ENCODE measurements at regions not wholly inside any gene's neighbourhood (a gene's known extent, or its start where the extent isn't known, plus 50 kb on each side); places are given as distances from the start of the nearest gene placed in this dataset.

DNA sequence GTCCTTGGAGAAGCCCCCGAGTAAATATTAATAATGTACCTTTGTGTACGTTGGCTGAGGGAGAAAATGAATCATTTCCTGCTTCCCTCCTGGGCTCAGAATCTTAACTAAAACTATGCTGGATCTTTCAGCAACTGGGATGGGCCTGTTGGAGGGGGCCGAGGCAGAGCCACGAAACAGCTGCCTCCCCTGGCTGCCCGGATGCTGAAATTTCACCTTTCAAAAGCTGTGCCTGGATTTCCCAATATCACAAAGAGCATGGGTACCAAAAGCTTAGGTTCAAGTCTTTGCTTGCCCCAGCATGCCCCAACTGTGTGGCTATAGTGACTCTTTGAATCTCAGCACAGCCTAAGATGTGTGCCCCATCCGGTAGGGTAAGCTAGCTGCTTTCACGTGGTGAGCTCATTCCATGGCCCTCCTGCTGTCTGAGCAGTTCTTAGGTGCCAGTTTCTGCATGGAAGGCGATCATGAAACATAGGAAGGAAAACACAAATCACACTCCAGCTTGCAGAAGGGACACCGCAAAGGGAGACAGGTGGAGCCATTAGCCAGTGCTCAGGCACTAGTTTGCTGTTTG is 473.5 kb downstream of the PTPRU start:
- TF ChIP-seq, protein P1, sequence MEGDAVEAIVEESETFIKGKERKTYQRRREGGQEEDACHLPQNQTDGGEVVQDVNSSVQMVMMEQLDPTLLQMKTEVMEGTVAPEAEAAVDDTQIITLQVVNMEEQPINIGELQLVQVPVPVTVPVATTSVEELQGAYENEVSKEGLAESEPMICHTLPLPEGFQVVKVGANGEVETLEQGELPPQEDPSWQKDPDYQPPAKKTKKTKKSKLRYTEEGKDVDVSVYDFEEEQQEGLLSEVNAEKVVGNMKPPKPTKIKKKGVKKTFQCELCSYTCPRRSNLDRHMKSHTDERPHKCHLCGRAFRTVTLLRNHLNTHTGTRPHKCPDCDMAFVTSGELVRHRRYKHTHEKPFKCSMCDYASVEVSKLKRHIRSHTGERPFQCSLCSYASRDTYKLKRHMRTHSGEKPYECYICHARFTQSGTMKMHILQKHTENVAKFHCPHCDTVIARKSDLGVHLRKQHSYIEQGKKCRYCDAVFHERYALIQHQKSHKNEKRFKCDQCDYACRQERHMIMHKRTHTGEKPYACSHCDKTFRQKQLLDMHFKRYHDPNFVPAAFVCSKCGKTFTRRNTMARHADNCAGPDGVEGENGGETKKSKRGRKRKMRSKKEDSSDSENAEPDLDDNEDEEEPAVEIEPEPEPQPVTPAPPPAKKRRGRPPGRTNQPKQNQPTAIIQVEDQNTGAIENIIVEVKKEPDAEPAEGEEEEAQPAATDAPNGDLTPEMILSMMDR (IDR thresholded peaks at IDR 0.05; ENCODE audit: control extremely low read depth, extremely low read depth, low read depth, missing control alignments): no peak

DNA sequence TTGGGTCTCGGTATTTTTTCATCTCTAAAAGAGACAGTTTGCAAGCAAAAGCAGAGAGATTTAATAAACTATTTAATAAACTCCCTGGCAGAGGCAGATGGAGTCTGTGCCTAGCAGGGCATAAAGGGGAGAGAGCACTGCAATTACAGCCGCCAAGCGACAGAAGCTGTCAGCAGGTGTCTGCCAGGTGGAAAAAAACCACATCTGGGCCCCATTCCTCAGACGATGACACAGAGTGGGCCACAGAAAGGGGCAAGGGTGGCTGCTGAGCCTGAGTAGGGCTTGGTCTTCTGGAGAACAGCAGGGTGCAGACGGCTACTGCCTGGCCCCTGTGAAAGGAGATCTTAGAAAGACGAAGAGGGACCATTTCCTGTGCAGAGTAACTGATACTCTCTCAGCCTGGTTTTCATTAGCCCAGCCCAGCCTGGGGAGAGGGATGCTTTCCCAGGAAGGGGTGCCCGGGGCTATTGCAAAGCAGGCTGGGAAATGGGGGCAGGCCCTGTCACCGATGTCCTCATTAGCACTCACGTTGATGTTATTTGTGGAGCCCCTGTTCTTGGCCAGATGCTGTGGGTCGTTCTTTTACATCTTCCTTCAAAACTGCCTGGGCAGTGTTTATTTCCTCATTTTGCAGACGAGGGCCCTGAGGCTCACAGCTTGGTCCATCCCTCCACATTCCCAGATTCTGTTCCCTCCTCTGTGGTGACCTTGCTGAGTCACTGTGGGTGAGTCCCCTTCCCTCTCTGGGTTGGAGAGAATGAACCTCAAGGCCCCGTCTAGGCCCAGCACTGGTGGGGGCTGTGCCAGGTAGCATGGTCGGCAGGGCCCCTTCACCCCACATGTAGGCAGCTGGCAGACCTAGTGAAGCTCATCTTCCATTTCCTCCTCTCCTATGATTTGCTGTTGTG is 472.7 kb downstream of the PTPRU start:
- DNase-seq (ENCODE audit: extremely low spot score): no peak
- POLR2A ChIA-PET: no interaction called here
- CTCF ChIA-PET: interaction anchor here (1.2 to 3.4 kb wide), 2 partner anchors 21 to 473 kb away, joined by 3 to 10 read pairs; partner anchors contain the start of gene PTPRU
- TF ChIP-seq, protein P1 (IDR thresholded peaks at IDR 0.05; ENCODE audit: control extremely low read depth, extremely low read depth, low read depth, missing control alignments): no peak

More for the DNA sequence above, 473.5 kb downstream of the PTPRU start:
- no peak for DNase-seq (ENCODE audit: extremely low spot score)
- CTCF ChIA-PET: interaction anchor here (0.9 to 3.4 kb wide), 3 partner anchors 9 to 41 kb away, joined by 3 to 10 read pairs (median 3); no protein-coding TSS in a partner anchor
- POLR2A ChIA-PET: no interaction called here

DNA sequence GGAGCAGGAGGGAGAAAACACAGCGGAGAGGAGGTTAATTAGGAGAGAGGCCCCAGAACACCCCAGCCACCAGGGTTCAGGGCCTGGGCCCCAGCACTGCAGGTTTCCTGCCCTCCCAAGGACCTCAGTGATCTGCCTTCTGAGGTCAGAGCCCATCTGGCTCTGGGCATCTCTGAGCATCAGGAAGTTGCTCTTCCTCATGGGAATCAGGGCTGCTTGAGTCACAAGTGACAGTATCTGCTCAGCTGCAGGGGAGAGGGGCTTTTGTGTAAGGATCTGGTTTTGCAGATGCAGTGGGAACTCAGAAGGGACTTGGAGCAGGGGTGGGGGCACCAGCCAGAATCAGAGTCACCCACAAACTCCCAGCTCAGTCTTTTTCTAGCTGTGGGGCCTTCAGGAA is 472.1 kb downstream of the PTPRU start:
- DNase-seq (ENCODE audit: extremely low spot score): no peak

DNA sequence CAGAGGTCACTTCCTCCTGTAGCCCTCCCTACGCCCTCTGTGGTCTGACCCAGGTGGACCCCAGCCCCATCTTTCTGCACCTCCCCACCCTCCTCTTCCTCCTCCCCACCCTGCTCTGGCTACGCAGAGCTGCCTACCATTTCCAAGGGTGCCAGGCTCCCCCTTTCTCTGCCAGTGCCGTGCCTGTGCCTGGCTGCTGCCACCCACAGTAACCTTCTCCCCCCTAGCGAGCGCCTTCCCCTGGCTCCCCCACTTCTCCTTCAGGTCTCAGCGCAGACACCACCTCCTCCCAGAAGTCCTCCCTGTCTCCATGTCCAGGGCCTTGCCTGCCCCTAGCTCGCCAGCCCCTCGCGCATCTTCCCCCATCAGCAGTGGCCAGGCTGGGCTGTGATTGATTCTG is 471.5 kb downstream of the PTPRU start:
- TF ChIP-seq, protein P1 (IDR thresholded peaks at IDR 0.05; ENCODE audit: control extremely low read depth, extremely low read depth, low read depth, missing control alignments): no peak
- ChIA-PET CTCF (interaction anchor here (1.2 to 3.4 kb wide), 2 partner anchors 19 to 471 kb away, joined by 3 to 10 read pairs; partner anchors contain the start of gene PTPRU), POLR2A (no interaction called here)
- no peak for DNase-seq (ENCODE audit: extremely low spot score)

More for the DNA sequence above, 472.1 kb downstream of the PTPRU start:
- TF ChIP-seq, protein P1 (IDR thresholded peaks at IDR 0.05; ENCODE audit: control extremely low read depth, extremely low read depth, low read depth, missing control alignments): no peak
- ChIA-PET POLR2A (no interaction called here), CTCF (interaction anchor here (1.2 to 3.4 kb wide), 2 partner anchors 20 to 472 kb away, joined by 3 to 10 read pairs; partner anchors contain the start of gene PTPRU)

DNA sequence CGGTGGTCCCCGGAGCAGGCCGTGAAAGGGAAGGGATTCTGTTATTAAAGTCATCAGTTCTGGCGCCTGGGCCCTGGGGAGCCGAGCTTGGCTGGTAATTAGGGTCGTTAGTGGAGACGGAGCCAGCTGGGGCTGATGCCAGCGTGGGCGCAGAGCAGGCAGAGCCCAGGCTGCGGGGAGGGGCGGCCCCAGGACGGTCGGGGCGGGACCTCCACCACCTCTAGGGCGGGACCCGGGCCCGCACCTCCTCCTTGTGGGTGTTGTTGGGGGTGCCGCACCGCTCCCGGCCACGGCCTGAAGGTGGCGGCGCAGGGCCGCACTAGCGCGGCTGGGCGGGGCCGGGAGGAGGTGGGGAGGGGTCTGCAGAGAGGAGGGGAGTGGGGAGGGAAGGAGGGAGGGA is 470.6 kb downstream of the PTPRU start:
- peak; percentile 78 for DNase-seq (ENCODE audit: extremely low spot score)
- POLR2A ChIA-PET: no interaction called here
- TF ChIP-seq, protein P1 (IDR thresholded peaks at IDR 0.05; ENCODE audit: control extremely low read depth, extremely low read depth, low read depth, missing control alignments): peak; percentile 42
- CTCF ChIA-PET: no interaction called here

DNA sequence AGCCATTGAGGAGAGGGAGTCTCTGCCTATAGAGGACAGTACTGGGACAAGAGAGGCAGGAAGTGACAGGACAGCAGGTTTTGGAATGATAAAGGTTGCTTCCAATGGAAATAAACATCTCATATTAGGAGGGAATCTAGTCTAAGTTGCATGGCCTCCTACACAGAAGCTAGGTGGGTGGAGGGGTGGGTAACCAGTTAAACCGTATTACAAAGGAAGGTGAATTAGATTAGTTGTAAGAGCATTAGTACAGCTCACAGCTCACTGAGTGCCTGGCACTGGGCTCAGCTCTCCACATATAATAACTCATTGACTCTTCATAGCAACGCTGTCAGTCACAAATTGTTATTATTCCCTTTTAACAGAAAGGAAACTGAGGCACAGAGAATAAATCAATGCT is 468.1 kb downstream of the PTPRU start:
- ChIA-PET CTCF (interaction anchor here (1.3 to 3.8 kb wide), 8 partner anchors 9 to 41 kb away, joined by 3 to 50 read pairs (median 4); no protein-coding TSS in a partner anchor), POLR2A (no interaction called here)
- no peak for DNase-seq (ENCODE audit: extremely low spot score)
- TF ChIP-seq, protein P1 (IDR thresholded peaks at IDR 0.05; ENCODE audit: control extremely low read depth, extremely low read depth, low read depth, missing control alignments): no peak

Data from GM10248 (cell line).